GM21367 (cell line): ENCODE measurements at regions not wholly inside any gene's neighbourhood (a gene's known extent, or its start where the extent isn't known, plus 50 kb on each side); places are given as distances from the start of the nearest gene placed in this dataset.

Source experiments
- ATAC-seq: cut with Tn5 transposase; IDR thresholded peaks from one replicate; pipeline ENCODE4 v1.9.1; 2021; ENCODE audit not compliant: unreplicated experiment

- ATAC-seq = no peak
Measured at GRCh38 chr4:130419211-130419975, 1323.4 kb downstream of the C4orf33 start.

GRCh38 chr4:130422261-130422660 lies 1326.3 kb downstream of the C4orf33 start:
- ATAC-seq = no peak

- ATAC-seq = no peak
Measured at GRCh38 chr4:130424211-130424610, 1328.3 kb downstream of the C4orf33 start.

DNA sequence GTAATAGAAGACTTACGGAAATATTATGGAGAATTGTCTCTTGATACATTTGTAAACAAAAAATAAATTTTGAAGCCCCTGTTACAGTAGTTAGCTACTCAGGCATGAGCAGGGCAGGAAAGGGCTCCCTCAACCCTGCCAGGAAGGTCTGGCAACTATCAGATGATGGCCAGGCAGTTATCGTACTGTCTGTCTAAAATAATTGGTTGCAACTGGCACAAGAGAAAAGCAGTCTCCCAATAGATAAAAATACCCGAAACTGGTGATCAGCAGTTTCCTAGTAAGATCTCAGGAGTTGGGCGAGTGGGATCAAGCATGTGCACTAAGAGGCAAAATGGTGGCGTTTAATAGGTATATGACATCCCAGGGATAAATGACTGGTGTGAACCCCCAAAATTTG lies 1336.3 kb downstream of the C4orf33 start:
- ATAC-seq = no peak

DNA sequence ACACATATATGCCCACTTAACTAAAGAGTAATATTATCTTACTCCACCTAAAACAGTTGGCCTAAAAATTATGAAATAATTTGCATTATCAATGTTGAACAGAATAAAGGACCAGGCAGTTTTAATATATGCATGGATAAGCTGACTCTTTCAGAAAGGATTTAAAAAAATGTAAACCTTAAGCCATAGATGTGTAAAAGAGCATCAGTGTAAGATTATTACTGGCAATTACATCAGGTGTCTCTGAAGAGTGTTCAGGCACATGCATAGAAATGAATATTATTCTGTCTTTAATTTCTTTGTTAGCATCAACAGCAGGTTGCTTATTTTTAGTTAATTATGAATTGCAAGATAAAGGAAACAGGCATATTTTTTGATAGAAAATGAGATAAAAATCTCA lies 1353.8 kb downstream of the C4orf33 start:
- ATAC-seq = no peak

GRCh38 chr4:130468340-130468739 lies 1372.4 kb downstream of the C4orf33 start:
- ATAC-seq = no peak

- ATAC-seq = no peak
Measured at GRCh38 chr4:130478406-130478805, 1382.5 kb downstream of the C4orf33 start.

DNA sequence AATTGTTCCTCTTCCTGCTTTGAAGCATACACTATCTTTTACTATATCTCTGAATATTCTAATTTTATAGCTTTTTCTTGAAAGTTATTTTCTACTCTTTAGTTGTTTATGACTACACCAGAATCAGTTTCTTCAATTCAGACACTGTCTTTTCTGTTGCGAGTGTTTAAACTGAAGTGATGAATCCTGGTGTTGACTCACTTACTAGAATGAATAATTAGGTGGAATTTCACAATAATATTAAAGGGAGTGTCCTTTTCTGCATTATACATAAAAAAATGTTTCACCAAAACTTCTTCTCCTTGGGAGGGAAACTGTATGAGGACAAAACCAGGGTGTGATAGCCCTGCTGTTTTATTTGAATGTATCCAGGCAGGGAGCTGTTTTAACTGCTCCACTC lies 1383.1 kb downstream of the C4orf33 start:
- ATAC-seq = no peak

DNA sequence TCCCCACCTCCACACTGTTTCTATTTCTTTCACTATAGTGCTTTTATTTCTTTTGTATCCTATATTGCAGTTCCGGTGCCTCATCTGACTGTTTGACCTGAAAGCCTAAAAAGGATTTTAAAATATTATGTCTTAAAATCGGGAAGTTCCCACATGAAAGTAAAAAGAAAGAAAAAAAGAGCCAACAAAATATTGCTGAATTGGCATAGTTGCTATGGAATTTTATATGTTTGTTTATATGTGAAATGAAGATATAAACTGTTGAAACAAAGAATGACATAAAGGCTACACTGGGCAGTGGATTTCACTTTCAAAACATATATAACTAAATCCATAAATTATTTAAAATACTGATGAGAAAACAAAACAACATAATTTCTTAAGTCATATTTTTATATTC lies 1383.7 kb downstream of the C4orf33 start:
- no peak for ATAC-seq

DNA sequence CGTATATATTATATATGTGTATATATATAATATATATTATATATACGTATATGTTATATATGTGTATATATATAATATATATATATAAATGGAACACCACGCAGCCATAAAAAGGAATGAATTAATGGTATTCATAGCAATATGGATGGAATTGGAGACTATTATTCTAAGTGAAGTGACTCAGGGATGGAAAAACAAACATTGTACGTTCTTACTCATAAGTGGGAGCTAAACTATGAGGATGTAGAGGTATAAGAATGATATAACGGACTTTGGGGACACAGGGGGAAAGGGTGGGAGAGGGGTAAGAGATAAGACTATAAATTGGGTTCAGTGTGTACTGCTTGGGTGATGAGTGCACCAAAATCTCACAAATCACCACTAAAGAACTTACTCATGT lies 1388.9 kb downstream of the C4orf33 start:
- ATAC-seq = no peak

DNA sequence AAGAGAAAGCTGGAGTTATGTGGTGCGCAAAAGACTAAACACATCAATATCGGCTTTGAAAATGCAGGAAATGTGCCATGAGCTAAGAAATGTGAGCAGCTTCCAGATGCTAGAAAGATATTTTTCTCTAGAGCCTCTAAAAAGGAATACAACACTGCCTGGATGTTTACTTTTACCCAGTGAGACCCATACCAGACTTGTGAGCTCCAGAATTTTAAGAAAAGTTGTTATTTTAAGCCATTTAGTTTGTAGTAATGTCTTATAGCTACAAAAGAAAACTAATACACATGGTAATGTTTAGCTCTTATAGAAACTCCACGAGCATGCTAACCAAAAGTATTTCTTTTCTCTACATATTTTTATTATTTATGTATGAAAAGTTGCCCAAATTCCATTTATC lies 1389.4 kb downstream of the C4orf33 start:
- no peak for ATAC-seq

GRCh38 chr4:130486186-130486585 lies 1390.2 kb downstream of the C4orf33 start:
- ATAC-seq = no peak

- ATAC-seq = no peak
Measured at GRCh38 chr4:130486841-130487240, 1390.9 kb downstream of the C4orf33 start.

DNA sequence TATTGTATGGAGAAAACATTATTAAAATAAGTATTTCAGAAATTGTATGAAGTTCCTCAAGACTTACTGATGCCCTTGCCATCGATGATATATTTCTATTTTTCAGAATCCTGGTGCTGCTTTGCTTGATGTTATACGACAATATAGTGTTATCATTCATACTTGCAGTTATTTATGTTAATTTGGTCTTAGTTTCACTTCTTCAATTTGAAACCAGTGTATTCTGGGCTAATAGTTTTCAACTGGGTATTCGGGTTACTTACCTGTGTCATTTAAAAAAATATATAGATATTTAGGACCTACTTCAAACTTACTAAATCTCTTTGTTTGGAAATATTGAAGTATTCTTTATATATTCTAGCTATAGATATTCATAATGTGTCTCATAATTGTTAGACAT lies 1414.7 kb downstream of the C4orf33 start:
- no peak for ATAC-seq

- ATAC-seq = no peak
Measured at GRCh38 chr4:130511776-130512175, 1415.8 kb downstream of the C4orf33 start.

- ATAC-seq = no peak
Measured at GRCh38 chr4:130524057-130524456, 1428.1 kb downstream of the C4orf33 start.

- no peak for ATAC-seq
Measured at GRCh38 chr4:130530505-130530904, 1434.6 kb downstream of the C4orf33 start.

- ATAC-seq = no peak
Measured at GRCh38 chr4:130534651-130535050, 1438.7 kb downstream of the C4orf33 start.

DNA sequence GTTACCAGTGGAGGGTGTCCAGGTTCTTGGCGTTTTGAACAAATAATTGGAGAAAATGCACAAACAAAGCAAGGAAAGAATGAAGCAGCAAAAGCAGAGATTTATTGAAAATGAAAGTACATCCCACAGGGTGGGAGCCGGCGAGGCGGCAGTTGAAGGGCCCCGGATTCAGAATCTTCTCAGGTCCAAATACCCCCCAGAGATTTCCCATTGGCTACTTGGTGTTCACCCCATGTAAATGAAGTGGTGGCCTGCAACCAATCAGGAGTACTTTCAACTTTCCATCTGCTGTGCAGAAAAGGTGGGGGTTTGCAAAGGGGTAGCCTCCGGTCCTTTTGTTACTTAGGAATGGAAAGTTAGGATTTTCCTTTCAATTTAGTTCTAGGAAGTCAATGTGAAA lies 1447.0 kb downstream of the C4orf33 start:
- ATAC-seq = no peak

- ATAC-seq = no peak
Measured at GRCh38 chr4:130545171-130545570, 1449.2 kb downstream of the C4orf33 start.

GRCh38 chr4:130545596-130545995 lies 1449.6 kb downstream of the C4orf33 start:
- no peak for ATAC-seq

DNA sequence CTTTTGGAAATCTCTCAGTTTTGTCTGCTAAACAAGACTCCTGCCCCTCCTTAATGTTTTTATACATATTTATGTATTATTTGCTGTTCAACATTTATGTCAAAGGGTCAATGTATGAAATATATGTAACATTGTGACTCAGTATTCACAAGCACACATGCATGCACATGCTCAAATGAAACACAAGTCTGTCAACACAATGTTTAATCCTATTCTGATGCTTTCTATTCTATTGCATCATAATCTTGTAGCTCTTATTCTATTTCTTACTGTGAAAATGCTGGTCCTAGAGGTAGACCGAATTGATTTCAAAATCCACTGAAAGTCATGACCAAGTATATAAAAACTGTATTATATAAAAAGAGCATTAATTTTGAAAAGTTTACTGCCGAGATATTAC lies 1463.3 kb downstream of the C4orf33 start:
- no peak for ATAC-seq

GRCh38 chr4:130563185-130563888 lies 1467.4 kb downstream of the C4orf33 start:
- ATAC-seq = no peak
